ENCODE measurements at regions not wholly inside any gene's neighbourhood (a gene's known extent, or its start where the extent isn't known, plus 50 kb on each side); places are given as distances from the start of the nearest gene placed in this dataset.

DNA sequence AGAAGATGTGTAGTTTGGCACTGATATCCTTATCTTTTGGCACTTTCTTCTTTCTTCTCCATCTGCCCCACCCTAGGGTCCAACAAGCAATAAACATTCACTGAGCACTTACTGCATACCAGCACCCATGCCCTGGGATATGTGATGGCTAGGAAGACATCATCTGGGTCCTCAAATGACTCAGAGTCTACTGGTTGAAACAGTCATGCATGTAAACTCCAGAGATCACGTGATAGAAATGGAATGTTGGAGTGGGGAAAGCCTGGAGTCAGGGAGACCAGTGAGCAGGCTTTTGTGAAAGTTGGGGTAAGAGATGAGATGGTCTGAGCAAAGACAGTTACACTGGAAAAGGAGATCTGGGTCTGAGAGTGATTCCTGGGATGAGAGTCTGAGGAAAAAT lies 724.9 kb upstream of the TENM4 start:
- Histone ChIP-seq H3K27me3 (no peaks in the 10 kb centered on the region), H3K4me1 (no peaks in the 10 kb centered on the region), H3K4me3 (no peak overlapping the region), H3K9me3 (no peaks in the 10 kb centered on the region), H3K36me3 (no peaks in the 10 kb centered on the region), H3K27ac (no peak overlapping the region)
- in situ Hi-C loops (cut with MboI; ENCODE audit: low sequenced_read_pairs in 4 of 4), result no loop called here
- ATAC-seq, result no peak
- intact Hi-C loops (cut with DNase I; ENCODE audit: low total_unique reads), result no loop called here
- DNase-seq, result no peak
- TF ChIP-seq POLR2A (IDR thresholded peaks at IDR 0.05), result no peak
- no peak for TF ChIP-seq CTCF (IDR thresholded peaks at IDR 0.05 in 4 of 5, conservative IDR thresholded peaks at IDR 0.05 in 1 of 5)

- intact Hi-C loops (cut with DNase I; ENCODE audit: low total_unique reads), result no loop called here
These were observed 722.6 kb upstream of the TENM4 start for GRCh38 chr11:80163441-80163840.

GRCh38 chr11:80163011-80163410 lies 722.2 kb upstream of the TENM4 start:
- no peak overlapping the region for H3K27ac ChIP-seq
- no peaks in the 10 kb centered on the region for H3K9me3 ChIP-seq
- TF ChIP-seq CTCF (IDR thresholded peaks at IDR 0.05 in 4 of 5, conservative IDR thresholded peaks at IDR 0.05 in 1 of 5) (no peak), POLR2A (IDR thresholded peaks at IDR 0.05) (no peak)
- intact Hi-C loops (cut with DNase I; ENCODE audit: low total_unique reads) (no loop called here), in situ Hi-C loops (cut with MboI; ENCODE audit: low sequenced_read_pairs in 4 of 4) (no loop called here)
- no peaks in the 10 kb centered on the region for H3K27me3 ChIP-seq
- no peak for DNase-seq
- no peaks in the 10 kb centered on the region for H3K36me3 ChIP-seq
- no peak for ATAC-seq
- no peaks in the 10 kb centered on the region for H3K4me1 ChIP-seq
- no peak overlapping the region for H3K4me3 ChIP-seq

More at GRCh38 chr11:80163441-80163840, 722.6 kb upstream of the TENM4 start:
- no peaks in the 10 kb centered on the region for H3K36me3 ChIP-seq
- no peak for TF ChIP-seq CTCF (IDR thresholded peaks at IDR 0.05 in 4 of 5, conservative IDR thresholded peaks at IDR 0.05 in 1 of 5)
- no peak for TF ChIP-seq POLR2A (IDR thresholded peaks at IDR 0.05)
- H3K4me1 ChIP-seq, result no peaks in the 10 kb centered on the region
- no peak for ATAC-seq
- H3K27ac ChIP-seq, result no peak overlapping the region
- H3K4me3 ChIP-seq, result no peak overlapping the region
- H3K27me3 ChIP-seq, result no peaks in the 10 kb centered on the region
- in situ Hi-C loops (cut with MboI; ENCODE audit: low sequenced_read_pairs in 4 of 4), result no loop called here
- no peaks in the 10 kb centered on the region for H3K9me3 ChIP-seq
- DNase-seq, result no peak

GRCh38 chr11:80162387-80162786 lies 721.6 kb upstream of the TENM4 start:
- Histone ChIP-seq H3K9me3 (no peaks in the 10 kb centered on the region), H3K4me3 (no peak overlapping the region), H3K36me3 (no peaks in the 10 kb centered on the region), H3K27ac (no peak overlapping the region), H3K27me3 (no peaks in the 10 kb centered on the region), H3K4me1 (no peaks in the 10 kb centered on the region)
- DNase-seq (no peak), ATAC-seq (no peak)
- intact Hi-C loops (cut with DNase I; ENCODE audit: low total_unique reads) (no loop called here), in situ Hi-C loops (cut with MboI; ENCODE audit: low sequenced_read_pairs in 4 of 4) (no loop called here)
- no peak for TF ChIP-seq CTCF (IDR thresholded peaks at IDR 0.05 in 4 of 5, conservative IDR thresholded peaks at IDR 0.05 in 1 of 5)
- no peak for TF ChIP-seq POLR2A (IDR thresholded peaks at IDR 0.05)

GRCh38 chr11:80157447-80157846 lies 716.6 kb upstream of the TENM4 start:
- H3K27ac ChIP-seq, result no peak overlapping the region
- H3K27me3 ChIP-seq, result no peaks in the 10 kb centered on the region
- ATAC-seq (no peak), DNase-seq (no peak)
- TF ChIP-seq POLR2A (IDR thresholded peaks at IDR 0.05) (no peak), CTCF (IDR thresholded peaks at IDR 0.05 in 4 of 5, conservative IDR thresholded peaks at IDR 0.05 in 1 of 5) (no peak)
- intact Hi-C loops (cut with DNase I; ENCODE audit: low total_unique reads) (no loop called here), in situ Hi-C loops (cut with MboI; ENCODE audit: low sequenced_read_pairs in 4 of 4) (no loop called here)
- no peaks in the 10 kb centered on the region for H3K36me3 ChIP-seq
- H3K4me3 ChIP-seq, result no peak overlapping the region
- no peaks in the 10 kb centered on the region for H3K4me1 ChIP-seq
- no peaks in the 10 kb centered on the region for H3K9me3 ChIP-seq

Measured in gastrocnemius medialis (tissue), 4 donors.